Stimulated activated CD4-positive, alpha-beta T cell treated with anti-CD3 and anti-CD28 coated beads, Interleukin-12 subunit alpha, Interleukin-12 subunit beta, amount 100 ng/mL, for 24 hours (primary cell): ENCODE measurements at regions not wholly inside any gene's neighbourhood (a gene's known extent, or its start where the extent isn't known, plus 50 kb on each side); places are given as distances from the start of the nearest gene placed in this dataset.

Experiments used
- DNase-seq, 2 experiments: peaks; one replicate each; pipeline ENCODE4 v3.0.0-alpha.2; 2020; ENCODE audit warnings: low read depth in 2 of 2

- no peak for DNase-seq
Observed at GRCh38 chr2:161103451-161103831, 56.8 kb upstream of the TANK start.

- DNase-seq: no peak
Observed at GRCh38 chr2:161104054-161104553, 56.1 kb upstream of the TANK start.

DNA sequence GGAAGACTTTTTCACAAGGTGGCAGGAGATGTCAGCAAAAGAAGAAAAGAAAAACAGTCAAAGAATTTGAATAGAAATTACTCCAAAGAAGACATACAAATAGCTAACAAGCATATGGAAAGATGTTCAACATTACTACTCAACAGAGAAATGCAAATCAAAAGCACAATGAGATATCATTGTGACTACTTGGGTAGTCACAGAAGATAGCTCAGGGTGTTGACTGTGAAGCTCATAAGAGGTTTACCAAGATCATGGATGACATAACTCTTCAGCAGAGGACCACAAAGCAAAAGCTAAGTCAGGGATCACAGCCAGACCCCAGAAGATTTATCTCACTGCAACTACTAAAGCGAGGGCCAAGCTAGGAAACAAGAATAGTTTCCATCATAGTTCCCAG lies 53.0 kb upstream of the TANK start:
- no peak for DNase-seq
